ENCODE measurements at regions not wholly inside any gene's neighbourhood (a gene's known extent, or its start where the extent isn't known, plus 50 kb on each side); places are given as distances from the start of the nearest gene placed in this dataset.
A peak's percentile ranks its signal among the peaks of the same experiment; 100 is the strongest.

- H3K27me3 Mint-ChIP-seq: peaks cover 12% of the 10 kb centered on the region
- CTCF ChIA-PET: interaction anchor here (1.5 kb wide), 1 partner anchor 11 kb away, joined by 4 read pairs; no protein-coding TSS in a partner anchor
- H3K4me1 Mint-ChIP-seq: no peaks in the 10 kb centered on the region
- H3K27ac Mint-ChIP-seq: no peak overlapping the region
- H3K9me3 Mint-ChIP-seq (ENCODE audit: low read depth): no peaks in the 10 kb centered on the region
- no peaks in the 10 kb centered on the region for H3K36me3 Mint-ChIP-seq
- no peak overlapping the region for H3K4me3 Mint-ChIP-seq
- DNase-seq (no peak), ATAC-seq (no peak)
Measured at GRCh38 chr16:49910541-49911071, 54.7 kb upstream of the ZNF423 start.

- Mint-ChIP-seq H3K9me3 (ENCODE audit: low read depth) (no peaks in the 10 kb centered on the region), H3K4me3 (no peak overlapping the region), H3K4me1 (no peaks in the 10 kb centered on the region), H3K27ac (no peak overlapping the region), H3K27me3 (peaks cover 12% of the 10 kb centered on the region), H3K36me3 (no peaks in the 10 kb centered on the region)
- ATAC-seq (no peak), DNase-seq (no peak)
- CTCF ChIA-PET: no interaction called here
Measured at GRCh38 chr16:49911430-49911829, 55.5 kb upstream of the ZNF423 start.

GRCh38 chr16:49912721-49913120 lies 56.8 kb upstream of the ZNF423 start:
- H3K4me1 Mint-ChIP-seq: no peaks in the 10 kb centered on the region
- H3K27me3 Mint-ChIP-seq: peaks cover 12% of the 10 kb centered on the region
- no peak for ATAC-seq
- H3K9me3 Mint-ChIP-seq (ENCODE audit: low read depth): no peaks in the 10 kb centered on the region
- CTCF ChIA-PET: interaction anchor here (1.2 kb wide), 1 partner anchor 54 kb away, joined by 4 read pairs; no protein-coding TSS in a partner anchor
- DNase-seq: no peak
- no peak overlapping the region for H3K27ac Mint-ChIP-seq
- no peak overlapping the region for H3K4me3 Mint-ChIP-seq
- H3K36me3 Mint-ChIP-seq: no peaks in the 10 kb centered on the region

- no peak overlapping the region for H3K4me3 Mint-ChIP-seq
- no peaks in the 10 kb centered on the region for H3K9me3 Mint-ChIP-seq (ENCODE audit: low read depth)
- no peaks in the 10 kb centered on the region for H3K36me3 Mint-ChIP-seq
- no peaks in the 10 kb centered on the region for H3K4me1 Mint-ChIP-seq
- CTCF ChIA-PET: no interaction called here
- no peak overlapping the region for H3K27ac Mint-ChIP-seq
- peaks cover 8% of the 10 kb centered on the region for H3K27me3 Mint-ChIP-seq
- no peak for DNase-seq
- ATAC-seq: no peak
Measured at GRCh38 chr16:49913720-49914119, 57.8 kb upstream of the ZNF423 start.

- CTCF ChIA-PET: no interaction called here
- DNase-seq (no peak), ATAC-seq (no peak)
- no peak overlapping the region for H3K27ac Mint-ChIP-seq
- peaks cover 8% of the 10 kb centered on the region for H3K27me3 Mint-ChIP-seq
- H3K9me3 Mint-ChIP-seq (ENCODE audit: low read depth): no peaks in the 10 kb centered on the region
- no peak overlapping the region for H3K4me3 Mint-ChIP-seq
- no peaks in the 10 kb centered on the region for H3K36me3 Mint-ChIP-seq
- H3K4me1 Mint-ChIP-seq: no peaks in the 10 kb centered on the region
Measured at GRCh38 chr16:49914657-49915056, 58.7 kb upstream of the ZNF423 start.

DNA sequence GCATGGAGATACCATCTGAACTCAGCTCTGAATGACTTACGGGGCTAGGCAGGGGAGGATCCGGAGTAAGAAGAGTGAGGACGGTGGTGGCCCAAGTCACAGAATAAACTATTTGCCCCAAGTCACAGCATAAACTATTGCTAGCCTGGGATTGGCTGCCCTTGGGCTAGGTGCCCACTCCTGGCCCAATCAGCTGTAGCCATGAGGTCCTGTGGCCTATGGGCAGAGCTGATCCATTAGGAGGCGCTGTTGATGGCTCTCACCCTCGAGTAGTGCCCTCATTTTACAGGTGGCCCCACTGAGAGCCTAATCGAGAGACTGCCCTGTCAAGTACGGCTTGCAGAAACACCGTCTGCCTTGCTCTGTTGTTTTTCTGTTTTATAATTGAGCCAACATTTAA lies 62.3 kb upstream of the ZNF423 start:
- CTCF ChIA-PET: interaction anchor here (1.4 kb wide), 1 partner anchor 60 kb away, joined by 5 read pairs; no protein-coding TSS in a partner anchor
- no peak for ATAC-seq
- H3K27ac Mint-ChIP-seq: no peak overlapping the region

DNA sequence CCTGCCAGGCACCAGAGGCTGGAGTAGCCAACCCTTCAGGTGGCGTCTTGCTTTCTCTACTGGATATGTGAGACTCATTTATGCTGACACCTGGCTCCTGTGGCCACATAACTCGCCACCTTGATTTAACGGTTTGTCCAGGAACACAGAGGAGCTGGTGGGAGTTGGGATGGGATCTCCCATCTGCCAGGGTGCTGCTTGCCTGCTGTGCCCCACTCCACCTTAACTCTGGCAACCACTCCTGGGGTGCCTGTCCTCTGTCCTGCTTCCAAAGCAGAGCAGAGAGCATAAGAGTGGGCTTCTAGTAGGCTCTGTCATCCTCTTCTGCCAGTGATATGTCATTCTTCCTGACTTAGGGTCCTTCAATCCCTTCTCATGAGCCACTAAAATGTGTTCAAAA lies 63.4 kb upstream of the ZNF423 start:
- no peaks in the 10 kb centered on the region for H3K36me3 Mint-ChIP-seq
- H3K27me3 Mint-ChIP-seq: no peaks in the 10 kb centered on the region
- no peak overlapping the region for H3K27ac Mint-ChIP-seq
- ATAC-seq: no peak
- H3K9me3 Mint-ChIP-seq (ENCODE audit: low read depth): no peaks in the 10 kb centered on the region
- CTCF ChIA-PET: no interaction called here
- DNase-seq: no peak
- no peak overlapping the region for H3K4me3 Mint-ChIP-seq
- no peaks in the 10 kb centered on the region for H3K4me1 Mint-ChIP-seq

More for the DNA sequence above, 62.3 kb upstream of the ZNF423 start:
- Mint-ChIP-seq H3K27me3 (no peaks in the 10 kb centered on the region), H3K4me1 (no peaks in the 10 kb centered on the region), H3K36me3 (no peaks in the 10 kb centered on the region), H3K4me3 (no peak overlapping the region), H3K9me3 (ENCODE audit: low read depth) (no peaks in the 10 kb centered on the region)
- DNase-seq: no peak

DNA sequence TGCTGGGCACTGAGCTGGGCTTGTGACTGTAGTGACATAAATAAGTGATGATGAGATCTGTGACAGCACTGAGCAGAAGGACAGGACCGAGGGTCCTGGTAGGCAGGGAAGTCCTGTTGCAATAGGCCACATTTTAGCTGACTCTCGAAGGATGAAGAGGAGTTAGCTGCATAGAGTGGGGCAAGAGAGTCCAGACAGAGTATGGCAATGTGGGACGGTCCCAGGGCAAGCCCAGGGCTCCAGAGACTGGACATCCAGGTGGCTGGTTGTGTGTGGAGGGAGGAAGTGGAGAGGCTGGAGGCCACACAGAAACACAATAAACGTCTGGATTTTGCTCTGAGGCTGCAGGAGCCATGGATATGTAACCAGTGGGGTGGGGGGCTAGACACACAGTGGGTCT lies 64.5 kb upstream of the ZNF423 start:
- Mint-ChIP-seq H3K4me3 (no peak overlapping the region), H3K36me3 (no peaks in the 10 kb centered on the region), H3K9me3 (ENCODE audit: low read depth) (no peaks in the 10 kb centered on the region), H3K27me3 (peaks cover 2% of the 10 kb centered on the region), H3K27ac (no peak overlapping the region), H3K4me1 (no peaks in the 10 kb centered on the region)
- CTCF ChIA-PET: no interaction called here
- DNase-seq (no peak), ATAC-seq (no peak)

DNA sequence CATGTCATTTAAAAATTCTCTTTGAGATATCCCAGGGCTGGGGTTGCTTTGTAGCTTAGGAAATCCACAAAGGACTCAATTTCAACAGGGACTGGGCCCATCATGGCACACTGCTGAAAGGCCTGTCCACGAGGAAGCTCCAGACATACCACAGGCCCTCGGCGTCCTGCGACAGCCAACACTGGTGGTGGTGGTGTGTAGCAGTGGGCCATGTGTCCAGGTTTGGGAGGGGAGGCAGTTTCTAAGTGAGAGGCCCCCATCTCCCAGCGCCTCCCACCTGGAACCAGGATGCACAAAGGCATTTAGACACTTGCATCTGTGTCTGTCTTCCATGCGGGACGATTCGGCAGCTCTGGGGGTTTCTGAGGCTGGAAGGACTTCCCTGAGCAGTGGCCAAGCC lies 65.2 kb upstream of the ZNF423 start:
- Mint-ChIP-seq H3K36me3 (no peaks in the 10 kb centered on the region), H3K9me3 (ENCODE audit: low read depth) (no peaks in the 10 kb centered on the region), H3K4me1 (no peaks in the 10 kb centered on the region), H3K27me3 (peaks cover 6% of the 10 kb centered on the region), H3K4me3 (no peak overlapping the region), H3K27ac (no peak overlapping the region)
- ATAC-seq: no peak
- CTCF ChIA-PET: interaction anchor here (0.8 to 1.3 kb wide), 3 partner anchors 11 to 512 kb away, joined by 3 to 6 read pairs (median 4); no protein-coding TSS in a partner anchor
- DNase-seq: no peak

GRCh38 chr16:49921791-49922456 lies 66.0 kb upstream of the ZNF423 start:
- ATAC-seq: peak; percentile 39

DNA sequence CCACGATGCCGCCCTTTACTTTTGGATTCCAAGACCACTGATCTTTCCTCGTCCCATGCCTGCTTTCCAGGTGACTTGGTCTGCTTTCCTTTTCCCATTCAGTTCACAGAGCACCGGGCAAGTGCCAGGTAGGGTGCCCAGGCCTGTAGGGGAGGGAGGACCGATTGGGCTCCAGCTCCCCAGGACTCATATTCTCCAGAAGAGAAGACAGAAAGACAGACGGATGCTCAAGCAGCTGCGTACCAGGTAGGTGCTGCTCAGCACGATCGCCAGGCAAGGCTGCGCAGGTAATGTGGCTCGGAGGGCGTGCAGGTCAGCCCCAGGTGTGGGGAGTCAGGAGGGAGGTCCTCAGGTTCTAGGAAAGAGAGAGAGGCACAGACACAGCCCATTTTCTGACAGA lies 67.5 kb upstream of the ZNF423 start:
- Mint-ChIP-seq H3K27me3 (peaks cover 16% of the 10 kb centered on the region), H3K27ac (no peak overlapping the region), H3K4me1 (no peaks in the 10 kb centered on the region), H3K4me3 (no peak overlapping the region), H3K36me3 (no peaks in the 10 kb centered on the region), H3K9me3 (ENCODE audit: low read depth) (no peaks in the 10 kb centered on the region)
- ATAC-seq: no peak
- no peak for DNase-seq
- CTCF ChIA-PET: no interaction called here

More at GRCh38 chr16:49921791-49922456, 66.0 kb upstream of the ZNF423 start:
- peaks cover 7% of the 10 kb centered on the region for H3K27me3 Mint-ChIP-seq
- DNase-seq: peak; percentile 59
- no peaks in the 10 kb centered on the region for H3K36me3 Mint-ChIP-seq
- no peaks in the 10 kb centered on the region for H3K4me1 Mint-ChIP-seq
- H3K4me3 Mint-ChIP-seq: no peak overlapping the region
- CTCF ChIA-PET: interaction anchor here (1.1 to 1.3 kb wide), 2 partner anchors 12 to 65 kb away, joined by 4 to 6 read pairs; no protein-coding TSS in a partner anchor
- no peaks in the 10 kb centered on the region for H3K9me3 Mint-ChIP-seq (ENCODE audit: low read depth)
- no peak overlapping the region for H3K27ac Mint-ChIP-seq

- H3K27me3 Mint-ChIP-seq: peaks cover 17% of the 10 kb centered on the region
- no peak overlapping the region for H3K4me3 Mint-ChIP-seq
- H3K9me3 Mint-ChIP-seq (ENCODE audit: low read depth): no peaks in the 10 kb centered on the region
- no peak for DNase-seq
- H3K36me3 Mint-ChIP-seq: no peaks in the 10 kb centered on the region
- CTCF ChIA-PET: no interaction called here
- no peak for ATAC-seq
- no peaks in the 10 kb centered on the region for H3K4me1 Mint-ChIP-seq
- no peak overlapping the region for H3K27ac Mint-ChIP-seq
Measured at GRCh38 chr16:49924078-49924477, 68.2 kb upstream of the ZNF423 start.

- CTCF ChIA-PET: no interaction called here
- H3K27me3 Mint-ChIP-seq: peaks cover 19% of the 10 kb centered on the region
- no peak for DNase-seq
- ATAC-seq: no peak
- no peaks in the 10 kb centered on the region for H3K9me3 Mint-ChIP-seq (ENCODE audit: low read depth)
- H3K36me3 Mint-ChIP-seq: no peaks in the 10 kb centered on the region
- no peaks in the 10 kb centered on the region for H3K4me1 Mint-ChIP-seq
- H3K4me3 Mint-ChIP-seq: no peak overlapping the region
- H3K27ac Mint-ChIP-seq: no peak overlapping the region
Measured at GRCh38 chr16:49926941-49927340, 71.0 kb upstream of the ZNF423 start.

DNA sequence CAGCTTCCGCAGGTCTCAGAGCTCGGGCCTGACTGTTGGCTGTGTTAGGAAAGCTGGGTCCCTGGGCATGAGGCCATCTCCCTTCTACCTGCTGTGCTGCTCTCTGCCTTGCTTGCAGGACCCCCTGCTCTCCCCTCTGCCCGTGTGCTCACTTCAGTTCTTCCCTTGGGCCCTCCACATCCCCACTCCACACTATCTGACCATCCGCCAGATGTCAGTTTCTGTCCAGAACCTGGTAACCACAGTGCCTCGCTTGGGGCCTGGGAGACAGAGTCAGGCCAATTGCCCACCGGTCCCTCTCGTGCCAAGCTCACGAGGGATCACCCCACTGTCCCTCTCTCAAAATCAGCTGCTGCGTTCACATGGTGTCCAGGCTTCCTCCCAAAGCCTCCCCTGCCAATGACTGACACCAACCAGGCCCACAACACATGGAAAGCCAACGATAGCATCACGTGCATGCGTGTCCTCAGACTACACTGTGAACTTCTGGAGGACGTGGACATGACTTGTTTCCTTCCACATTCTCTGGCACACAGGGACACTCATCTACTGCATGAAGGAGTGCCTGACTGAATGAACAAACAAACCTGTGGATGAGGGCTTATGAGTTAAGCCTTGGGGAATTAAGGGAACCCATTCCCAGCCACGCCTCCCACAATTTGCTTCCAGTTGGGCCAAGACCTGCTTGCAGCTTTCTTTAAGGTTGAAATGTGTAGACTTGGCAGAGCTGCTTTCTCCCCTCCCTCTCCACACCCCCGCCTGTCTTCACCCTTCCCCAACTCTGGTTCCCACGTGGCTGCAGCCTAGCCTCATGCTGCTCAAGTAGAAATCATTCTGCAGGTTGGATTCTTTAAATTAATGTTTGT lies 72.5 kb upstream of the ZNF423 start:
- no peak overlapping the region for H3K27ac Mint-ChIP-seq
- no peaks in the 10 kb centered on the region for H3K36me3 Mint-ChIP-seq
- H3K27me3 Mint-ChIP-seq: peaks cover 26% of the 10 kb centered on the region
- no peaks in the 10 kb centered on the region for H3K4me1 Mint-ChIP-seq
- no peaks in the 10 kb centered on the region for H3K9me3 Mint-ChIP-seq (ENCODE audit: low read depth)
- ATAC-seq: no peak
- DNase-seq: no peak
- CTCF ChIA-PET: no interaction called here
- no peak overlapping the region for H3K4me3 Mint-ChIP-seq

Measured in activated CD8-positive, alpha-beta memory T cell treated with anti-CD3 and anti-CD28 coated beads, Interleukin-2, amount 10 ng/mL, durations not matched to agents 7 days and 5 days (primary cell).